ENCODE measurements at regions not wholly inside any gene's neighbourhood (a gene's known extent, or its start where the extent isn't known, plus 50 kb on each side); places are given as distances from the start of the nearest gene placed in this dataset.

- no peak for TF ChIP-seq CTCF (conservative IDR thresholded peaks at IDR 0.05)
- no peak for TF ChIP-seq ZFX (IDR thresholded peaks at IDR 0.05)
These were observed 1158.5 kb downstream of the PCDH9 start for GRCh38 chr13:66071608-66072007.

All from C4-2B (cell line).